ENCODE measurements at regions not wholly inside any gene's neighbourhood (a gene's known extent, or its start where the extent isn't known, plus 50 kb on each side); places are given as distances from the start of the nearest gene placed in this dataset.

- TF ChIP-seq, protein P1, sequence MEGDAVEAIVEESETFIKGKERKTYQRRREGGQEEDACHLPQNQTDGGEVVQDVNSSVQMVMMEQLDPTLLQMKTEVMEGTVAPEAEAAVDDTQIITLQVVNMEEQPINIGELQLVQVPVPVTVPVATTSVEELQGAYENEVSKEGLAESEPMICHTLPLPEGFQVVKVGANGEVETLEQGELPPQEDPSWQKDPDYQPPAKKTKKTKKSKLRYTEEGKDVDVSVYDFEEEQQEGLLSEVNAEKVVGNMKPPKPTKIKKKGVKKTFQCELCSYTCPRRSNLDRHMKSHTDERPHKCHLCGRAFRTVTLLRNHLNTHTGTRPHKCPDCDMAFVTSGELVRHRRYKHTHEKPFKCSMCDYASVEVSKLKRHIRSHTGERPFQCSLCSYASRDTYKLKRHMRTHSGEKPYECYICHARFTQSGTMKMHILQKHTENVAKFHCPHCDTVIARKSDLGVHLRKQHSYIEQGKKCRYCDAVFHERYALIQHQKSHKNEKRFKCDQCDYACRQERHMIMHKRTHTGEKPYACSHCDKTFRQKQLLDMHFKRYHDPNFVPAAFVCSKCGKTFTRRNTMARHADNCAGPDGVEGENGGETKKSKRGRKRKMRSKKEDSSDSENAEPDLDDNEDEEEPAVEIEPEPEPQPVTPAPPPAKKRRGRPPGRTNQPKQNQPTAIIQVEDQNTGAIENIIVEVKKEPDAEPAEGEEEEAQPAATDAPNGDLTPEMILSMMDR (IDR thresholded peaks at IDR 0.05), result no peak
- no peak for TF ChIP-seq POLR2A (IDR thresholded peaks at IDR 0.05)
Observed at GRCh38 chr10:35731828-35732227, 89.7 kb upstream of the FZD8 start.
